Hematopoietic multipotent progenitor cell (in vitro differentiated cells): ENCODE measurements at regions not wholly inside any gene's neighbourhood (a gene's known extent, or its start where the extent isn't known, plus 50 kb on each side); places are given as distances from the start of the nearest gene placed in this dataset.

Experiments
- DNase-seq, 3 donors: peaks; one replicate each; pipeline ENCODE4 v3.0.0-alpha.2; 2011 to 2015; ENCODE audit warnings: low read depth in 2 of 3, low spot score in 2 of 3

GRCh38 chr3:72412340-72412956, 435.8 kb downstream of the SHQ1 start:
- no peak for DNase-seq

- no peak for DNase-seq
Measured at GRCh38 chr3:72411843-72412242, 436.4 kb downstream of the SHQ1 start.

GRCh38 chr3:72411126-72411525, 437.1 kb downstream of the SHQ1 start:
- no peak for DNase-seq

GRCh38 chr3:72408983-72409779, 439.1 kb downstream of the SHQ1 start:
- DNase-seq, result no peak

GRCh38 chr3:72407766-72408165, 440.5 kb downstream of the SHQ1 start:
- no peak for DNase-seq

GRCh38 chr3:72405943-72406566, 442.2 kb downstream of the SHQ1 start:
- no peak for DNase-seq

GRCh38 chr3:72401005-72401545, 447.2 kb downstream of the SHQ1 start:
- no peak for DNase-seq

GRCh38 chr3:72398781-72399180, 449.5 kb downstream of the SHQ1 start:
- DNase-seq, result no peak

- no peak for DNase-seq
Measured at GRCh38 chr3:72397586-72397985, 450.7 kb downstream of the SHQ1 start.

- DNase-seq, result no peak
Measured at GRCh38 chr3:72396899-72397298, 451.3 kb downstream of the SHQ1 start.

GRCh38 chr3:72395776-72396311, 452.4 kb downstream of the SHQ1 start:
- DNase-seq, result no peak

GRCh38 chr3:72393455-72393854, 454.8 kb downstream of the SHQ1 start:
- no peak for DNase-seq

- no peak for DNase-seq
Measured at GRCh38 chr3:72391659-72392058, 456.6 kb downstream of the SHQ1 start.

- DNase-seq, result no peak
Measured at GRCh38 chr3:72390841-72391240, 457.4 kb downstream of the SHQ1 start.

GRCh38 chr3:72388644-72389043, 459.6 kb downstream of the SHQ1 start:
- no peak for DNase-seq

GRCh38 chr3:72388117-72388516, 460.1 kb downstream of the SHQ1 start:
- DNase-seq, result no peak

- DNase-seq, result no peak
Measured at GRCh38 chr3:72386327-72387000, 461.8 kb downstream of the SHQ1 start.

- no peak for DNase-seq
Measured at GRCh38 chr3:72385167-72385566, 463.1 kb downstream of the SHQ1 start.

- DNase-seq, result no peak
Measured at GRCh38 chr3:72384602-72385001, 463.6 kb downstream of the SHQ1 start.

- no peak for DNase-seq
Measured at GRCh38 chr3:72383883-72384282, 464.4 kb downstream of the SHQ1 start.

- DNase-seq, result no peak
Measured at GRCh38 chr3:72383230-72383629, 465.0 kb downstream of the SHQ1 start.
